PC-9 (cell line): ENCODE measurements at regions not wholly inside any gene's neighbourhood (a gene's known extent, or its start where the extent isn't known, plus 50 kb on each side); places are given as distances from the start of the nearest gene placed in this dataset.

Source experiments
- BruUV-seq: library from RNA; stranded (reverse); fragments of 400-500 nt; replicated peaks from 2 replicates; lab custom pipeline; 2021; lab: Mats Ljungman, UMichigan
- CTCF ChIA-PET: fragments of 300-600 bp; sonication (Branson Sonifier 250); formaldehyde crosslinking; loops from one replicate; lab custom pipeline; 2022; ENCODE audit warnings: antibody characterized with exemption; lab: Charles Lee
- POLR2A ChIA-PET: fragments of 300-600 bp; sonication (Branson Sonifier 250); formaldehyde crosslinking; loops from one replicate; lab custom pipeline; 2022; ENCODE audit warnings: antibody characterized with exemption; ENCODE audit not compliant: unreplicated experiment; lab: Charles Lee
- DNase-seq, 2 experiments: peaks; one replicate each; pipeline versions ENCODE4 v3.0.0 to v3.0.0-alpha.2; 2015 to 2022; ENCODE audit warnings: mixed read lengths in 1 of 2
- H2AFZ ChIP-seq: fragments of 200-600 bp; sonication (generic); 2 replicates; pipeline ENCODE4 v1.8.1; 2017; ENCODE audit warnings: antibody characterized with exemption
- H3F3A ChIP-seq: fragments of 200-600 bp; sonication (generic); 2 replicates; pipeline ENCODE4 v1.8.1; 2017; ENCODE audit warnings: antibody characterized with exemption, mild to moderate bottlenecking, low read depth; ENCODE audit not compliant: insufficient read depth
- H3K27ac ChIP-seq: fragments of 200-600 bp; sonication (generic); 2 replicates; pipeline ENCODE4 v1.6.1; 2016; ENCODE audit warnings: mixed run types
- H3K27me3 ChIP-seq: fragments of 200-600 bp; sonication (generic); 2 replicates; pipeline ENCODE4 v1.6.1; 2016; ENCODE audit warnings: low read depth, mixed run types; ENCODE audit not compliant: insufficient read depth
- H3K36me3 ChIP-seq: fragments of 200-600 bp; sonication (generic); 2 replicates; pipeline ENCODE4 v1.6.1; 2016; ENCODE audit warnings: low read depth, mixed run types
- H3K4me1 ChIP-seq: fragments of 200-600 bp; sonication (generic); replicated peaks from 2 replicates; pipeline ENCODE4 v1.6.1; 2016; ENCODE audit warnings: mixed run types; ENCODE audit not compliant: insufficient read depth
- H3K4me2 ChIP-seq: fragments of 200-600 bp; sonication (generic); 2 replicates; pipeline ENCODE4 v1.6.1; 2017; ENCODE audit warnings: mixed run types
- H3K4me3 ChIP-seq: fragments of 200-600 bp; sonication (generic); 2 replicates; pipeline ENCODE4 v1.6.1; 2016; ENCODE audit warnings: mixed run types
- H3K79me2 ChIP-seq: fragments of 200-600 bp; sonication (generic); 2 replicates; pipeline ENCODE4 v1.6.1; 2017; ENCODE audit warnings: low read depth, mixed run types
- H3K9me2 ChIP-seq: fragments of 200-600 bp; sonication (generic); 2 replicates; pipeline ENCODE4 v1.8.1; 2017; ENCODE audit warnings: mild to moderate bottlenecking; ENCODE audit not compliant: insufficient read depth
- H3K9me3 ChIP-seq: fragments of 200-600 bp; sonication (generic); 2 replicates; pipeline ENCODE4 v1.8.1; 2016; ENCODE audit warnings: low read depth; ENCODE audit not compliant: insufficient read depth
- H4K20me1 ChIP-seq: fragments of 200-600 bp; sonication (generic); 2 replicates; pipeline ENCODE4 v1.8.1; 2017; ENCODE audit not compliant: insufficient read depth
- EZH2 ChIP-seq: fragments of 200-600 bp; sonication (generic); IDR thresholded peaks from 2 replicates; pipeline ENCODE4 v1.8.0; 2017; ENCODE audit warnings: antibody characterized with exemption, low read depth
- intact Hi-C: fragments of 100-400 bp; cut with micrococcal nuclease; formaldehyde crosslinking; loops from one replicate; pipeline ENCODE4 v1.10.0; 2022; ENCODE audit not compliant: unreplicated experiment
- TF ChIP-seq, protein P1 (sequence below): fragments of 200-600 bp; sonication (generic); conservative IDR thresholded peaks from 2 replicates; pipeline ENCODE4 v1.6.1; 2017; ENCODE audit warnings: mixed run types, antibody characterized with exemption, mild to moderate bottlenecking, moderate library complexity

GRCh38 chr13:104816726-104817125, 1718.7 kb downstream of the EFNB2 start:
- H3K9me3 ChIP-seq = no peaks in the 10 kb centered on the region
- H3F3A ChIP-seq = no peaks in the 10 kb centered on the region
- H3K4me3 ChIP-seq = no peak overlapping the region
- H3K4me1 ChIP-seq = no peaks in the 10 kb centered on the region
- BruUV-seq = no TSS peak
- H2AFZ ChIP-seq = no peak overlapping the region
- H3K4me2 ChIP-seq = no peak overlapping the region
- no peak overlapping the region for H3K27ac ChIP-seq
- no peak for DNase-seq
- intact Hi-C loops = no loop called here
- no peaks in the 10 kb centered on the region for H3K79me2 ChIP-seq
- TF ChIP-seq, protein P1, sequence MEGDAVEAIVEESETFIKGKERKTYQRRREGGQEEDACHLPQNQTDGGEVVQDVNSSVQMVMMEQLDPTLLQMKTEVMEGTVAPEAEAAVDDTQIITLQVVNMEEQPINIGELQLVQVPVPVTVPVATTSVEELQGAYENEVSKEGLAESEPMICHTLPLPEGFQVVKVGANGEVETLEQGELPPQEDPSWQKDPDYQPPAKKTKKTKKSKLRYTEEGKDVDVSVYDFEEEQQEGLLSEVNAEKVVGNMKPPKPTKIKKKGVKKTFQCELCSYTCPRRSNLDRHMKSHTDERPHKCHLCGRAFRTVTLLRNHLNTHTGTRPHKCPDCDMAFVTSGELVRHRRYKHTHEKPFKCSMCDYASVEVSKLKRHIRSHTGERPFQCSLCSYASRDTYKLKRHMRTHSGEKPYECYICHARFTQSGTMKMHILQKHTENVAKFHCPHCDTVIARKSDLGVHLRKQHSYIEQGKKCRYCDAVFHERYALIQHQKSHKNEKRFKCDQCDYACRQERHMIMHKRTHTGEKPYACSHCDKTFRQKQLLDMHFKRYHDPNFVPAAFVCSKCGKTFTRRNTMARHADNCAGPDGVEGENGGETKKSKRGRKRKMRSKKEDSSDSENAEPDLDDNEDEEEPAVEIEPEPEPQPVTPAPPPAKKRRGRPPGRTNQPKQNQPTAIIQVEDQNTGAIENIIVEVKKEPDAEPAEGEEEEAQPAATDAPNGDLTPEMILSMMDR = no peak
- no peak for TF ChIP-seq EZH2
- no peaks in the 10 kb centered on the region for H3K27me3 ChIP-seq
- H4K20me1 ChIP-seq = no peaks in the 10 kb centered on the region
- no peaks in the 10 kb centered on the region for H3K36me3 ChIP-seq
- POLR2A ChIA-PET = no interaction called here
- CTCF ChIA-PET = no interaction called here
- H3K9me2 ChIP-seq = no peaks in the 10 kb centered on the region

GRCh38 chr13:104810242-104810641, 1725.2 kb downstream of the EFNB2 start:
- TF ChIP-seq, protein P1 = no peak
- TF ChIP-seq EZH2 = no peak
- Histone ChIP-seq H3K4me2 (no peak overlapping the region), H3K9me2 (no peaks in the 10 kb centered on the region), H3K9me3 (no peaks in the 10 kb centered on the region), H3K4me1 (no peaks in the 10 kb centered on the region), H3K27me3 (no peaks in the 10 kb centered on the region), H4K20me1 (no peaks in the 10 kb centered on the region), H3K4me3 (no peak overlapping the region), H3K79me2 (no peaks in the 10 kb centered on the region), H3K27ac (no peak overlapping the region), H2AFZ (no peak overlapping the region), H3K36me3 (no peaks in the 10 kb centered on the region), H3F3A (no peaks in the 10 kb centered on the region)
- BruUV-seq = no TSS peak
- CTCF ChIA-PET = no interaction called here
- intact Hi-C loops = no loop called here
- DNase-seq = no peak
- POLR2A ChIA-PET = no interaction called here

DNA sequence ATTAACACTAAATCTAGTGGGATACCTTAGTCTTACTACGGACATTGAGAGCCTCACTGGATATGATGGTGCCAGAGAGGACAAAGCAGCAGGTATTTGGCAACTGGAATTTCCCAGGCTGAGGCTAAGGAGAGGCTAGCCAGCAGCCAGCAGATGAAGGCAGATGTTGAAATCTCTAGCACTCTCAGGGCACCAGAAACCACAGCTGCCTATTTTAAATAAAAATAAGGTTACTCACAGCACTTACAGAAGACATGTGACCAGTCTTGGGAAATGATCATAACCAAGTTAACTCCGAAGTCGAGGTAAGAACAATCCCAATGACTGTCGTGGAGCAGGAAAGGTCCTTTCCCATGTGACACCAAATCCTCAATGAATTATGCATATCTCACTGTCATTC, 1726.0 kb downstream of the EFNB2 start:
- intact Hi-C loops = no loop called here
- no peak for DNase-seq
- POLR2A ChIA-PET = no interaction called here
- Histone ChIP-seq H3K9me3 (peaks cover 7% of the 10 kb centered on the region; the same call in 1 of the 2 replicates), H3K36me3 (no peaks in the 10 kb centered on the region), H3K79me2 (no peaks in the 10 kb centered on the region), H3F3A (no peaks in the 10 kb centered on the region), H2AFZ (no peak overlapping the region; the same call in 1 of the 2 replicates), H3K4me1 (no peaks in the 10 kb centered on the region), H3K27me3 (no peaks in the 10 kb centered on the region), H3K4me2 (no peak overlapping the region), H3K27ac (no peak overlapping the region), H4K20me1 (no peaks in the 10 kb centered on the region), H3K9me2 (no peaks in the 10 kb centered on the region), H3K4me3 (no peak overlapping the region)
- TF ChIP-seq, protein P1 = no peak
- no peak for TF ChIP-seq EZH2
- BruUV-seq = no TSS peak
- CTCF ChIA-PET = no interaction called here
